NB4 (cell line): ENCODE measurements at regions not wholly inside any gene's neighbourhood (a gene's known extent, or its start where the extent isn't known, plus 50 kb on each side); places are given as distances from the start of the nearest gene placed in this dataset.
"Not testable (repeated sequence)": the region's sequence is repeated elsewhere in the genome, so short reads cannot be mapped to it uniquely, and the experiment has no call there.

Experiments
- DNase-seq: peaks from one replicate; pipeline ENCODE4 v3.0.0; 2010; ENCODE audit warnings: low read depth
- H3K4me3 ChIP-seq: one replicate; pipeline ENCODE4 v1.5.1; 2011; ENCODE audit warnings: mild to moderate bottlenecking, low read depth, low read length, moderate library complexity
- CTCF ChIP-seq: IDR thresholded peaks from one replicate; pipeline ENCODE4 v1.5.1; 2012; ENCODE audit warnings: low read depth, low read length
- MAX ChIP-seq: IDR thresholded peaks from 2 replicates; pipeline ENCODE4 v1.6.1; 2011; ENCODE audit warnings: low read depth, low read length
- MYC ChIP-seq: IDR thresholded peaks from 2 replicates; pipeline ENCODE4 v1.6.1; 2011; ENCODE audit warnings: low read depth, low read length
- POLR2A ChIP-seq: IDR thresholded peaks from 2 replicates; pipeline ENCODE4 v1.6.1; 2011; ENCODE audit warnings: mild to moderate bottlenecking; ENCODE audit not compliant: insufficient read length; ENCODE audit errors: extremely low read depth

GRCh38 chr16:31581065-31581464 lies 53.4 kb downstream of the AHSP start:
- DNase-seq, H3K4me3 ChIP-seq: not testable (repeated sequence)

GRCh38 chr16:31601737-31602384 lies 74.2 kb downstream of the AHSP start:
- not testable (repeated sequence) for H3K4me3 ChIP-seq, DNase-seq

- DNase-seq: no peak
- no peak overlapping the region for H3K4me3 ChIP-seq
- TF ChIP-seq MYC: no peak
- TF ChIP-seq MAX: no peak
- TF ChIP-seq CTCF: no peak
- TF ChIP-seq POLR2A: no peak
Observed at GRCh38 chr16:31618130-31618529, 90.4 kb downstream of the AHSP start.

- TF ChIP-seq MAX (no peak), CTCF (no peak), POLR2A (no peak), MYC (no peak)
- H3K4me3 ChIP-seq: no peak overlapping the region
Observed at GRCh38 chr16:31636433-31636832, 108.7 kb downstream of the AHSP start.

GRCh38 chr16:31641279-31641678 lies 113.6 kb downstream of the AHSP start:
- no peak for DNase-seq
- TF ChIP-seq CTCF (no peak), MAX (no peak), MYC (no peak), POLR2A (no peak)
- no peak overlapping the region for H3K4me3 ChIP-seq

More at GRCh38 chr16:31636433-31636832, 108.7 kb downstream of the AHSP start:
- DNase-seq: no peak

- H3K4me3 ChIP-seq, DNase-seq: not testable (repeated sequence)
Observed at GRCh38 chr16:31655674-31656073, 128.0 kb downstream of the AHSP start.

- TF ChIP-seq POLR2A (no peak), MAX (no peak), MYC (no peak), CTCF (no peak)
- DNase-seq: no peak
- no peak overlapping the region for H3K4me3 ChIP-seq
Observed at GRCh38 chr16:31664683-31665482, 137.2 kb downstream of the AHSP start.
